CD4-positive, alpha-beta T cell treated with Interleukin-1 beta for 1 hour (primary cell): ENCODE measurements at regions not wholly inside any gene's neighbourhood (a gene's known extent, or its start where the extent isn't known, plus 50 kb on each side); places are given as distances from the start of the nearest gene placed in this dataset.
A peak's percentile ranks its signal among the peaks of the same experiment; 100 is the strongest.
"Not testable (repeated sequence)": the region's sequence is repeated elsewhere in the genome, so short reads cannot be mapped to it uniquely, and the experiment has no call there.

Experiments used
- DNase-seq, 2 donors: peaks; one replicate each; pipeline ENCODE4 v3.0.0-alpha.2; 2020 to 2022

GRCh38 chr6:26799903-26800633 lies 140.5 kb upstream of the ZNF322 start:
- DNase-seq: not testable (repeated sequence)

GRCh38 chr6:26803762-26804161 lies 144.2 kb upstream of the ZNF322 start:
- not testable (repeated sequence) for DNase-seq

- not testable (repeated sequence) for DNase-seq
These were observed 152.1 kb upstream of the ZNF322 start for GRCh38 chr6:26811486-26812116.

GRCh38 chr6:26818640-26819225 lies 159.2 kb upstream of the ZNF322 start:
- DNase-seq: not testable (repeated sequence)

- not testable (repeated sequence) for DNase-seq
These were observed 168.4 kb upstream of the ZNF322 start for GRCh38 chr6:26827965-26828364.

- not testable (repeated sequence) for DNase-seq
These were observed 169.9 kb upstream of the ZNF322 start for GRCh38 chr6:26829480-26829879.

GRCh38 chr6:26830992-26831391 lies 171.4 kb upstream of the ZNF322 start:
- not testable (repeated sequence) for DNase-seq

GRCh38 chr6:26835707-26836106 lies 176.2 kb upstream of the ZNF322 start:
- DNase-seq: not testable (repeated sequence)

GRCh38 chr6:26836657-26837056 lies 177.1 kb upstream of the ZNF322 start:
- DNase-seq: not testable (repeated sequence)

GRCh38 chr6:26844823-26845222 lies 185.3 kb upstream of the ZNF322 start:
- DNase-seq: not testable (repeated sequence)

- not testable (repeated sequence) for DNase-seq
These were observed 197.7 kb upstream of the ZNF322 start for GRCh38 chr6:26857289-26857688.

GRCh38 chr6:26859067-26859770 lies 199.7 kb upstream of the ZNF322 start:
- DNase-seq: not testable (repeated sequence)

- DNase-seq: not testable (repeated sequence)
These were observed 200.2 kb upstream of the ZNF322 start for GRCh38 chr6:26859771-26860163.

GRCh38 chr6:26861913-26862312 lies 202.4 kb upstream of the ZNF322 start:
- not testable (repeated sequence) for DNase-seq

GRCh38 chr6:26863641-26864040 lies 204.1 kb upstream of the ZNF322 start:
- DNase-seq: not testable (repeated sequence)

- not testable (repeated sequence) for DNase-seq
These were observed 239.2 kb upstream of the ZNF322 start for GRCh38 chr6:26898785-26899184.

- DNase-seq: not testable (repeated sequence)
These were observed 264.7 kb upstream of the ZNF322 start for GRCh38 chr6:26924206-26924605.

GRCh38 chr6:26928190-26928589 lies 268.6 kb upstream of the ZNF322 start:
- DNase-seq: not testable (repeated sequence)

- DNase-seq: not testable (repeated sequence)
These were observed 277.7 kb upstream of the ZNF322 start for GRCh38 chr6:26937258-26937657.

GRCh38 chr6:26951211-26951610 lies 291.7 kb upstream of the ZNF322 start:
- DNase-seq: not testable (repeated sequence)

- peak; percentile 71 to 79 for DNase-seq
These were observed 291.4 kb upstream of the PRSS16 start for GRCh38 chr6:26956078-26956600.

- DNase-seq: peak; percentile 82 to 84
These were observed 290.8 kb upstream of the PRSS16 start for GRCh38 chr6:26956601-26957184.
